Thyroid gland (tissue), 4 donors: ENCODE measurements at regions not wholly inside any gene's neighbourhood (a gene's known extent, or its start where the extent isn't known, plus 50 kb on each side); places are given as distances from the start of the nearest gene placed in this dataset.
"Not testable (repeated sequence)": the region's sequence is repeated elsewhere in the genome, so short reads cannot be mapped to it uniquely, and the experiment has no call there.

Source experiments
- DNase-seq, 2 donors: peaks; one replicate each; pipeline ENCODE4 v3.0.0-alpha.2; 2019
- H3K27ac ChIP-seq, 3 donors: fragments of 200-600 bp; sonication (generic); 1 replicate in 2 of 3; 2 replicates in 1 of 3; pipeline ENCODE4 v1.5.1; 2016 to 2019; ENCODE audit warnings: mild to moderate bottlenecking in 1 of 3, moderate library complexity in 1 of 3
- H3K27me3 ChIP-seq: fragments of 200-600 bp; sonication (generic); one replicate; pipeline ENCODE4 v1.5.1; 2019
- H3K36me3 ChIP-seq, 2 donors: fragments of 200-600 bp; sonication (generic); one replicate each; pipeline ENCODE4 v1.5.1; 2016 to 2019
- H3K4me1 ChIP-seq, 2 donors: fragments of 200-600 bp; sonication (generic); one replicate each; pipeline ENCODE4 v1.5.1; 2017 to 2019
- H3K4me3 ChIP-seq, 3 donors: fragments of 200-600 bp; sonication (generic); replicated peaks in 1 of 3; 1 replicate in 2 of 3; 2 replicates in 1 of 3; pipeline ENCODE4 v1.5.1; 2016; ENCODE audit warnings: mild to moderate bottlenecking in 1 of 3
- H3K9me3 ChIP-seq: fragments of 200-600 bp; sonication (generic); one replicate; pipeline ENCODE4 v1.5.1; 2017
- CTCF ChIP-seq, 6 experiments: fragments of 200-600 bp in 3 of 6; fragments of 450-650 bp in 3 of 6; sonication (generic) in 3 of 6; IDR thresholded peaks; one replicate each; pipeline ENCODE4 v1.5.1; 2016 to 2019; ENCODE audit warnings: antibody characterized with exemption in 6 of 6, mild to moderate bottlenecking in 2 of 6, inconsistent platforms in 1 of 6, moderate library complexity in 1 of 6
- POLR2A ChIP-seq, 2 donors: fragments of 450-650 bp; IDR thresholded peaks; one replicate each; pipeline ENCODE4 v1.6.1; 2017; ENCODE audit warnings: antibody characterized with exemption in 2 of 2, mild to moderate bottlenecking in 2 of 2, moderate library complexity in 1 of 2
- WGBS, 2 donors: methylation state at CpG; one replicate each; pipeline ENCODE4 v1.1.5; 2017; 5-methylcytosine and 5-hydroxymethylcytosine counted together
- intact Hi-C: fragments of 100-400 bp; cut with DNase I; formaldehyde crosslinking; loops from one replicate; pipeline ENCODE4 v1.15.1; 2023

- no peak for TF ChIP-seq CTCF (IDR thresholded peaks at IDR 0.05)
- no peak for TF ChIP-seq POLR2A (IDR thresholded peaks at IDR 0.05)
- Histone ChIP-seq H3K36me3 (no peaks in the 10 kb centered on the region), H3K4me3 (no peak overlapping the region), H3K9me3 (no peaks in the 10 kb centered on the region), H3K27me3 (no peaks in the 10 kb centered on the region), H3K27ac (no peak overlapping the region), H3K4me1 (no peaks in the 10 kb centered on the region)
- WGBS, 2 donors, result 68 to 69% methylated on average over 1 of the region's 1 CpG
- DNase-seq, result no peak
- intact Hi-C loops, result no loop called here
These were observed 84.9 kb upstream of the TET2 start for GRCh38 chr4:105061731-105062130.

- H3K9me3 ChIP-seq, result no peaks in the 10 kb centered on the region
- no peaks in the 10 kb centered on the region for H3K4me1 ChIP-seq
- no peak for DNase-seq
- H3K27ac ChIP-seq, result no peak overlapping the region
- no peak for TF ChIP-seq CTCF (IDR thresholded peaks at IDR 0.05)
- no peak for TF ChIP-seq POLR2A (IDR thresholded peaks at IDR 0.05)
- intact Hi-C loops, result no loop called here
- H3K36me3 ChIP-seq, result no peaks in the 10 kb centered on the region
- no peak overlapping the region for H3K4me3 ChIP-seq
- no peaks in the 10 kb centered on the region for H3K27me3 ChIP-seq
These were observed 80.3 kb upstream of the TET2 start for GRCh38 chr4:105066401-105066800.

GRCh38 chr4:105067431-105067830, 79.2 kb upstream of the TET2 start:
- DNase-seq, result no peak
- WGBS, 2 donors, result 79 to 81% methylated on average over 2 of the region's 2 CpGs
- H3K4me1 ChIP-seq, result no peaks in the 10 kb centered on the region
- H3K9me3 ChIP-seq, result no peaks in the 10 kb centered on the region
- no peak overlapping the region for H3K27ac ChIP-seq
- no peaks in the 10 kb centered on the region for H3K36me3 ChIP-seq
- TF ChIP-seq CTCF (IDR thresholded peaks at IDR 0.05) (no peak), POLR2A (IDR thresholded peaks at IDR 0.05) (no peak)
- no peak overlapping the region for H3K4me3 ChIP-seq
- no peaks in the 10 kb centered on the region for H3K27me3 ChIP-seq
- intact Hi-C loops, result no loop called here

- no peaks in the 10 kb centered on the region for H3K36me3 ChIP-seq
- no peaks in the 10 kb centered on the region for H3K27me3 ChIP-seq
- H3K4me3 ChIP-seq, result no peak overlapping the region
- TF ChIP-seq CTCF (IDR thresholded peaks at IDR 0.05) (no peak), POLR2A (IDR thresholded peaks at IDR 0.05) (no peak)
- H3K9me3 ChIP-seq, result no peaks in the 10 kb centered on the region
- whole genome bisulfite sequencing, 2 donors, result 81 to 87% methylated on average over 4 of the region's 4 CpGs
- no peaks in the 10 kb centered on the region for H3K4me1 ChIP-seq
- no peak for DNase-seq
- H3K27ac ChIP-seq, result no peak overlapping the region
- intact Hi-C loops, result no loop called here
These were observed 78.7 kb upstream of the TET2 start for GRCh38 chr4:105067946-105068345.

GRCh38 chr4:105068516-105068915, 78.2 kb upstream of the TET2 start:
- Histone ChIP-seq H3K9me3 (no peaks in the 10 kb centered on the region), H3K4me3 (no peak overlapping the region), H3K27me3 (no peaks in the 10 kb centered on the region), H3K36me3 (no peaks in the 10 kb centered on the region), H3K27ac (no peak overlapping the region), H3K4me1 (no peaks in the 10 kb centered on the region)
- intact Hi-C loops, result no loop called here
- DNase-seq, result no peak
- WGBS, 2 donors, result 77 to 81% methylated on average over 3 of the region's 3 CpGs
- no peak for TF ChIP-seq POLR2A (IDR thresholded peaks at IDR 0.05)
- TF ChIP-seq CTCF (IDR thresholded peaks at IDR 0.05), result no peak

GRCh38 chr4:105072095-105072494, 74.6 kb upstream of the TET2 start:
- H3K9me3 ChIP-seq, H3K4me3 ChIP-seq, H3K4me1 ChIP-seq, H3K27ac ChIP-seq, H3K36me3 ChIP-seq, H3K27me3 ChIP-seq, DNase-seq, intact Hi-C loops: not testable (repeated sequence)
- 96 to 97% methylated on average over 2 of the region's 2 CpGs for WGBS, 2 donors
